ENCODE measurements at regions not wholly inside any gene's neighbourhood (a gene's known extent, or its start where the extent isn't known, plus 50 kb on each side); places are given as distances from the start of the nearest gene placed in this dataset.

- 33 to 44% (median 34%) methylated on average over 6 of the region's 6 CpGs for WGBS, 3 donors
- H3K4me3 ChIP-seq: no peak overlapping the region
Observed at GRCh38 chr2:776038-776437, 98.8 kb upstream of the TMEM18 start.

GRCh38 chr2:774436-774835 is 97.2 kb upstream of the TMEM18 start:
- no peak for TF ChIP-seq POLR2A (IDR thresholded peaks at IDR 0.05)
- TF ChIP-seq EP300 (IDR thresholded peaks at IDR 0.05): no peak
- no peak for TF ChIP-seq CTCF (IDR thresholded peaks at IDR 0.05)
- H3K4me3 ChIP-seq: no peak overlapping the region
- no peaks in the 10 kb centered on the region for H3K9me3 ChIP-seq
- no peaks in the 10 kb centered on the region for H3K36me3 ChIP-seq
- intact Hi-C loops (cut with DNase I): no loop called here
- WGBS, 3 donors: 72 to 82% (median 73%) methylated on average over 7 of the region's 7 CpGs
- no peaks in the 10 kb centered on the region for H3K4me1 ChIP-seq (ENCODE audit: insufficient read depth)
- H3K27ac ChIP-seq: no peak overlapping the region
- H3K27me3 ChIP-seq: no peaks in the 10 kb centered on the region
- no peak for DNase-seq

More at GRCh38 chr2:776038-776437, 98.8 kb upstream of the TMEM18 start:
- Histone ChIP-seq H3K27ac (no peak overlapping the region), H3K9me3 (no peaks in the 10 kb centered on the region), H3K27me3 (no peaks in the 10 kb centered on the region), H3K4me1 (ENCODE audit: insufficient read depth) (no peaks in the 10 kb centered on the region), H3K36me3 (no peaks in the 10 kb centered on the region)
- intact Hi-C loops (cut with DNase I): no loop called here
- DNase-seq: no peak
- TF ChIP-seq POLR2A (IDR thresholded peaks at IDR 0.05): no peak
- TF ChIP-seq EP300 (IDR thresholded peaks at IDR 0.05): no peak
- no peak for TF ChIP-seq CTCF (IDR thresholded peaks at IDR 0.05)

GRCh38 chr2:773256-774160 is 96.3 kb upstream of the TMEM18 start:
- no peaks in the 10 kb centered on the region for H3K4me1 ChIP-seq (ENCODE audit: insufficient read depth)
- TF ChIP-seq POLR2A (IDR thresholded peaks at IDR 0.05): no peak
- TF ChIP-seq EP300 (IDR thresholded peaks at IDR 0.05): no peak
- TF ChIP-seq CTCF (IDR thresholded peaks at IDR 0.05): no peak
- intact Hi-C loops (cut with DNase I): no loop called here
- WGBS, 3 donors: 67 to 84% (median 70%) methylated on average over 9 to 11 of the region's 11 CpGs
- no peak overlapping the region for H3K27ac ChIP-seq
- H3K36me3 ChIP-seq: no peaks in the 10 kb centered on the region
- DNase-seq: no peak
- no peaks in the 10 kb centered on the region for H3K27me3 ChIP-seq
- no peak overlapping the region for H3K4me3 ChIP-seq
- no peaks in the 10 kb centered on the region for H3K9me3 ChIP-seq

- H3K36me3 ChIP-seq: no peaks in the 10 kb centered on the region
- no peaks in the 10 kb centered on the region for H3K4me1 ChIP-seq (ENCODE audit: insufficient read depth)
- intact Hi-C loops (cut with DNase I): no loop called here
- H3K4me3 ChIP-seq: no peak overlapping the region
- 82 to 90% (median 85%) methylated on average over 12 of the region's 12 CpGs for WGBS, 3 donors
- no peak for DNase-seq
- TF ChIP-seq CTCF (IDR thresholded peaks at IDR 0.05) (no peak), POLR2A (IDR thresholded peaks at IDR 0.05) (no peak), EP300 (IDR thresholded peaks at IDR 0.05) (no peak)
- H3K9me3 ChIP-seq: no peaks in the 10 kb centered on the region
- H3K27ac ChIP-seq: no peak overlapping the region
- no peaks in the 10 kb centered on the region for H3K27me3 ChIP-seq
Observed at GRCh38 chr2:771538-771937, 94.3 kb upstream of the TMEM18 start.

Data from ovary (tissue), 7 donors.